Mucosa of descending colon (tissue), 3 donors: ENCODE measurements at regions not wholly inside any gene's neighbourhood (a gene's known extent, or its start where the extent isn't known, plus 50 kb on each side); places are given as distances from the start of the nearest gene placed in this dataset.

Experiments used
- ATAC-seq: fragments of 200-7000 bp; cut with Tn5 transposase; one replicate; pipeline ENCODE4 v1.9.1; 2020; ENCODE audit warnings: mild to moderate bottlenecking, moderate library complexity
- DNase-seq, 3 donors: peaks; one replicate each; pipeline ENCODE4 v3.0.0-alpha.2; 2020
- H3K36me3 ChIP-seq: fragments of 200-600 bp; one replicate; pipeline ENCODE4 v1.8.0; 2021; ENCODE audit warnings: low read depth, mild to moderate bottlenecking
- H3K4me1 ChIP-seq: fragments of 200-600 bp; one replicate; pipeline ENCODE4 v1.8.0; 2021; ENCODE audit warnings: low read depth, mild to moderate bottlenecking
- H3K4me3 ChIP-seq: fragments of 200-600 bp; one replicate; pipeline ENCODE4 v1.8.0; 2021; ENCODE audit warnings: mild to moderate bottlenecking
- H3K9me3 ChIP-seq: fragments of 200-600 bp; one replicate; pipeline ENCODE4 v1.8.0; 2021; ENCODE audit warnings: mild to moderate bottlenecking
- CTCF ChIP-seq: fragments of 200-600 bp; IDR thresholded peaks from one replicate; pipeline ENCODE4 v1.8.0; 2022; ENCODE audit warnings: antibody characterized with exemption, mild to moderate bottlenecking
- intact Hi-C, 2 donors: fragments of 100-400 bp; cut with DNase I in 1 of 2; cut with micrococcal nuclease in 1 of 2; formaldehyde crosslinking; loops; one replicate each; pipeline versions ENCODE4 v1.11.0 to v1.11.1; 2022; cut with DNase I, micrococcal nuclease
- donor health status: DM: no; HTN: no; CAD: no; lungs with moderate emphysema.
- donor health status: DM: no; HTN: no; CAD: no.
- donor health status: DM: no; HTN: yes; CAD: no.

DNA sequence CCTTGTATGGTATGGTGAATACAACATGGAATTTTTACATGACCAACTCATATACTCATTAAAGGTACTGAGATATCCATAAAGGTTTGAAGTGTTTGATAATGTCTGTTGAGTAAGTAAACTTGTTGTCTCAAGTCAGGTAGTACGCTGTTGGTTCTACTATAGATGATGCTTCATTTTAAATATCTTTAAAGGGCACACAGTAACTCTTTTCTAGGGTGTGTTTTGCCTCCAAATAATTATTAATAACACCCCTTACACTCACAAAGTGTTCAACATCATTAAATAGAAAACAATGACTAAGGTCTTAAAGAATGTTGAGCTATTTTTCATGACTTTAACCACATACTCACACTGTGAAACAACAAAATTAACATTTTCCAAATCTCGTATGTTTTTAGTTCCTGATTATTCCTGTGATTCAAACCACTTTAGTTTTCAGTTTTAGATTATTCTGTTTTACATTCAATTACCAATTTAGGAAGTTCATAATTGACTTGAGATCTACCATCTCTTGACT, 220.0 kb upstream of the NANOGP8 start:
- intact Hi-C loops = loop anchor here in 1 of 2 donors (10.0 kb wide), 1 partner anchor 80 kb away; no protein-coding TSS in a partner anchor
- ATAC-seq = no peak
- H3K4me1 ChIP-seq = peaks cover 20% of the 10 kb centered on the region

DNA sequence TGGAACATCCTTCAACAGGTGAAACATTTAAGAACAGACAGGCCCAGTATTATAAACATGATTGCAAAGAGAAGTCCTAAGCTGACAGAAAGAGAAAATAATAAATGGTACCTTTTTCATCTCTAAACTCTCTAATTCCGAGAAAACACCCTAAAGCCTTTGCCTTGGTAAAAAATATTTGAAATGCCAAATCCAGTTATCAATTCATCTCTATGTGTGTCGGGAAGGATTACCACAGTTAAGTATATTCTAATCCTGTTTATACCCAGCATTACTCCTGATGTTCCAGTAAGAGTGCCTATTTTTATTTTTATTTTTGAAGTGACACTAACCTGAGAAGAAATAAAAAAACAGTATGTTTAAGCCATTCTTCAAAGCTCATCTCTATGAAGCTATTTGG, 219.3 kb upstream of the NANOGP8 start:
- TF ChIP-seq CTCF = no peak
- ATAC-seq = no peak
- intact Hi-C loops = loop anchor here in 1 of 2 donors (10.0 kb wide), 1 partner anchor 80 kb away; no protein-coding TSS in a partner anchor
- Histone ChIP-seq H3K4me3 (no peak overlapping the region), H3K9me3 (no peaks in the 10 kb centered on the region), H3K4me1 (peaks cover 13% of the 10 kb centered on the region), H3K36me3 (no peaks in the 10 kb centered on the region)
- no peak for DNase-seq

More for the DNA sequence above, 220.0 kb upstream of the NANOGP8 start:
- TF ChIP-seq CTCF = no peak
- Histone ChIP-seq H3K4me3 (no peak overlapping the region), H3K9me3 (no peaks in the 10 kb centered on the region), H3K36me3 (no peaks in the 10 kb centered on the region)
- no peak for DNase-seq

GRCh38 chr15:35302334-35302733, 217.2 kb upstream of the NANOGP8 start:
- no peak for TF ChIP-seq CTCF
- no peaks in the 10 kb centered on the region for H3K9me3 ChIP-seq
- intact Hi-C loops = loop anchor here in 1 of 2 donors (10.0 kb wide), 1 partner anchor 82 kb away; no protein-coding TSS in a partner anchor
- H3K4me1 ChIP-seq = peaks cover 8% of the 10 kb centered on the region
- DNase-seq (no peak), ATAC-seq (no peak)
- no peaks in the 10 kb centered on the region for H3K36me3 ChIP-seq
- H3K4me3 ChIP-seq = no peak overlapping the region

DNA sequence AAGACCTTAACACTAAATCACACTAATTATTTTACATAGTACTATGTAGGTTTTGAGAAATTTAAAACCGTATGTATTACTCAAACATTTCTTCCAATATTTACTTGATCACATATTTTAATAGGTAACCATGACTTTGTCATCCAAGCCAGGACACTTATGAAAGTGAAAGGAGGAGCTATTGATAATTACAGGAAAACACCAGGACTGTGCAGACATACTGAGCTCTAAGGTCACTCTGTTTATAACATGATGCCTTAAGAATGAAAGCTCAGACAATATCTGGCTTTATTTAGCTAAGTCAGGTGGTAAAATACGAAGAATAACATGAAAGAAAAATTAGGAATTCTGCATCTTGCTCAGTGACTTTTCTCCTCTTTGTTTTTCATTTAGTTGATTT, 216.0 kb upstream of the NANOGP8 start:
- peaks cover 5% of the 10 kb centered on the region for H3K4me1 ChIP-seq
- intact Hi-C loops = loop anchor here in 1 of 2 donors (10.0 kb wide), 1 partner anchor 84 kb away; no protein-coding TSS in a partner anchor
- H3K36me3 ChIP-seq = no peaks in the 10 kb centered on the region
- DNase-seq = no peak
- TF ChIP-seq CTCF = no peak
- no peaks in the 10 kb centered on the region for H3K9me3 ChIP-seq
- no peak overlapping the region for H3K4me3 ChIP-seq
- peak; percentile 55 for ATAC-seq

DNA sequence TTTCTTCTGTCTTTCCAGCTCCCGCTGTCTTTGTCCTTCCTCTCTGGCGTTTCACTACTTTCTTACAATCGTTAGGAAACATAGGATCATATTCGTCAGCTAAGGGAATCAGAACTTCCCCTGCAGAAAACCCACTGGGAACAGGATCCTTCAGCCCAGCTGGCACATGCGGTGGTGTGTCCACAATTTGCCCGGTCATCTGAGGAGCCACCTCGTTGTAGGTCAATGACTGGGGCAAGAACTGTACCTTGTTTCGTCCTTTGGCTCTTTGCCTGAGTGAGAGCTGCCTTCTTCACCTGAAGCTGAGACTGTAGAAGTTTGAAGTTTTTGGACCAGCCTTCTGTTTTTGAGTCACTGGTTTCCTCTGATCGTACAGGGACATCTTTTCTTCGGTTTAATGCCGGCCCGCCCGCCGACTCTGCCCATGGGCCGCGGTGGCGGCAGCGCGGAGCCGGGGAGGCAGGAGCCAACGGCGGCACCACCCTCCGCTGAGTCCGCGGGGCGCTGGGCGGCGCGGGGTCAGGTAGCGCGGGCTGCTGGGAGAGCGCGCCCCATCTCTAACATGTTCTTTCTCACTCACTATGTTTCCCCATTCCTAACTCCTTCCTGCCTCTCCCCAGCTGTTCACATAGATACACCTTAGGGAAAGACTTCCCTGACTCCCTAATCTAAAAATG, 214.1 kb upstream of the NANOGP8 start:
- ATAC-seq = no peak

More for the DNA sequence above, 214.1 kb upstream of the NANOGP8 start:
- intact Hi-C loops = no loop called here
- TF ChIP-seq CTCF = no peak
- no peaks in the 10 kb centered on the region for H3K36me3 ChIP-seq
- no peaks in the 10 kb centered on the region for H3K9me3 ChIP-seq
- H3K4me3 ChIP-seq = no peak overlapping the region
- no peaks in the 10 kb centered on the region for H3K4me1 ChIP-seq
- no peak for DNase-seq
